IPS-18c (cell line): ENCODE measurements at regions not wholly inside any gene's neighbourhood (a gene's known extent, or its start where the extent isn't known, plus 50 kb on each side); places are given as distances from the start of the nearest gene placed in this dataset.

Experiments used
- H3K4me3 ChIP-seq: 2 replicates; pipeline ENCODE4 v1.7.0; 2013; ENCODE audit warnings: low read depth, mild to moderate bottlenecking, low read length, moderate library complexity; ENCODE audit not compliant: insufficient read depth
- H3K9me3 ChIP-seq: one replicate; pipeline ENCODE4 v1.6.1; 2013; ENCODE audit warnings: mild to moderate bottlenecking, low read length, moderate library complexity; ENCODE audit not compliant: control insufficient read depth, insufficient read depth

GRCh38 chr17:79451167-79451566 is 159.7 kb downstream of the RBFOX3 start:
- peaks cover 3% of the 10 kb centered on the region for H3K9me3 ChIP-seq
- H3K4me3 ChIP-seq: no peak overlapping the region

GRCh38 chr17:79446399-79447009 is 164.3 kb downstream of the RBFOX3 start:
- Histone ChIP-seq H3K9me3 (peaks cover 3% of the 10 kb centered on the region), H3K4me3 (no peak overlapping the region)

GRCh38 chr17:79444198-79444597 is 166.7 kb downstream of the RBFOX3 start:
- Histone ChIP-seq H3K9me3 (peaks cover 3% of the 10 kb centered on the region), H3K4me3 (no peak overlapping the region)

- no peak overlapping the region for H3K4me3 ChIP-seq
Measured at GRCh38 chr17:79443026-79443425, 167.8 kb downstream of the RBFOX3 start.

DNA sequence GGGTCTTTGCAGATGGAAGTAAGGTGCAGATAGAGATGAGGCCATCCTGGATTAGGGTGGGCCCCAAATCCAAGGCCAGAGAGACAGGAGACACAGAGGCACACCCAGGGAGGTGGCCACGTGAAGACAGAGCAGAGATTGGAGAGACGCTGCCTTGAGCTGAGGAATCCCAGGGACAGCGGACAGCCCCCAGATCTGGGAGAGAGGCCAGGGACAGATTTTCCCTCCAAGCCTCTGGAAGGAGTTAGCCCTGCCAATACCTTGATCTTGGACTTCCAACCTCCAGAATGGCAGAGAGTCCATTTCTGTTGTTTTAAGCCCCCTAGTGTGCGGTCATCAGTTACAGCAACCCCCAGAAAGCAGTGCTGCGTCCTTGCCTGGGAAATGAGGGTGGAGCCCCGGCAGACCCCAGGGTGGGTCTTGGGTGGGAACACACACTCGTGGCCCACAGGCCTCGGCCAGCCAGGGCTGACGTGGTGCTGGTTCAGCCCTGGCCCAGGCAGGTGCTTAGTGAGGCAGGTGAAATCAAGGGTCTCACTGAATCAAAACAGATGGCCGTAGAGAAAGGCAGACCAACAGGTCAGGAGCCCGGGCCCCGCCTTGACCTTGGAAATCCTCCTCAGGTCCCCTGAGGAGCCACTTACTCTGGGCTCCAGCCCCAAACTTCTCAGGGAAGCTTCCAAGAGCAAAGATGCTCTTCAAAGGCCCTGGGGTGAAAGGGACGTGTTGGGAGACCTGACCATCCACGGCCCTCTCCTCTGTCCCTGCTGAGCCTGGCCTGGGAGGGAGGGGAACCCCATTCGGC is 169.3 kb downstream of the RBFOX3 start:
- Histone ChIP-seq H3K9me3 (no peaks in the 10 kb centered on the region), H3K4me3 (no peak overlapping the region)

More at GRCh38 chr17:79443026-79443425, 167.8 kb downstream of the RBFOX3 start:
- no peaks in the 10 kb centered on the region for H3K9me3 ChIP-seq

- H3K9me3 ChIP-seq: no peaks in the 10 kb centered on the region
- no peak overlapping the region for H3K4me3 ChIP-seq
Measured at GRCh38 chr17:79440251-79440650, 170.6 kb downstream of the RBFOX3 start.

- Histone ChIP-seq H3K4me3 (no peak overlapping the region), H3K9me3 (no peaks in the 10 kb centered on the region)
Measured at GRCh38 chr17:79439493-79439892, 171.4 kb downstream of the RBFOX3 start.

GRCh38 chr17:79438546-79439334 is 172.1 kb downstream of the RBFOX3 start:
- H3K4me3 ChIP-seq: no peak overlapping the region

GRCh38 chr17:79438058-79438457 is 172.8 kb downstream of the RBFOX3 start:
- Histone ChIP-seq H3K9me3 (no peaks in the 10 kb centered on the region), H3K4me3 (no peak overlapping the region)

More at GRCh38 chr17:79438546-79439334, 172.1 kb downstream of the RBFOX3 start:
- H3K9me3 ChIP-seq: no peaks in the 10 kb centered on the region

GRCh38 chr17:79437081-79437480 is 173.8 kb downstream of the RBFOX3 start:
- Histone ChIP-seq H3K9me3 (no peaks in the 10 kb centered on the region), H3K4me3 (no peak overlapping the region)

DNA sequence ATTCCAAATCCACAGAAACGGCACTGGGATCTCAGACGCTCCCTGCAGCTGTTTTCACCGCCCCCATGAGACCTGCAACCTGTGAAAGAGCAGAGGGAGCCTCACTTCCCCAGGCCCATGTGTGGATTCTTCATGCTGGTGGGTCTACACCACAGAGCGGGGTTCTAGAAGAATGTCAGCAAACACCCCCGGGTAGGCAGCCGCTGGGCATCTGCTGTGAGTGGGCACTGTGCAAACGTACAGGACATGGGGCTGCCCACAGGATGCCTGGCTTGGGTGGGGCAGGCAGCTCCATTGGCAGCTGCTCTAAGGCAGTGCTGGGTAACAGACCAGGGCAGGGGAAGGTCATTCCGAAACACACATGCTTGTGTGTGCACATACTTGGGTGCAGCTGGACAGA is 174.9 kb downstream of the RBFOX3 start:
- Histone ChIP-seq H3K9me3 (no peaks in the 10 kb centered on the region), H3K4me3 (no peak overlapping the region)

- Histone ChIP-seq H3K9me3 (no peaks in the 10 kb centered on the region), H3K4me3 (no peak overlapping the region)
Measured at GRCh38 chr17:79435296-79435695, 175.6 kb downstream of the RBFOX3 start.

DNA sequence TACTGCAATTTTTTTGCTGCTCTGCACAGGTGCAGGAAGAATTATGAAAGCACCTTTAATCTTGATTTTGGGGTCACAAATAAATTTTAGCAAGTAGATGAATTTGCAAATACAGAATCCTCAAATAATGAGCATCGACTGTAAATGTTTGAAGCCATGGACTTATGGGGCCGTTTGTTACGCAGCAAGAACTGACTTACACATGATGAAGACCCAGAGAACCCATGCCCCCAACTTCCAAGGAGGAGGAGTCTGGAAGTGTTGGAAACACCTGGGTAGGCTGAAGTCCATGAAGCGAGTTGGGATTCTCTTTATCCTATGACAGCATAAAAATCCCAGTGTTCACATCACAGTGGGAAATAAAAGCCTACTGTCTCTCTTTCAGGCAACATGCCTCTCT is 176.6 kb downstream of the RBFOX3 start:
- no peak overlapping the region for H3K4me3 ChIP-seq
- no peaks in the 10 kb centered on the region for H3K9me3 ChIP-seq

GRCh38 chr17:79433379-79433778 is 177.5 kb downstream of the RBFOX3 start:
- Histone ChIP-seq H3K9me3 (no peaks in the 10 kb centered on the region), H3K4me3 (no peak overlapping the region)

- no peaks in the 10 kb centered on the region for H3K9me3 ChIP-seq
- no peak overlapping the region for H3K4me3 ChIP-seq
Measured at GRCh38 chr17:79431175-79431574, 179.7 kb downstream of the RBFOX3 start.

DNA sequence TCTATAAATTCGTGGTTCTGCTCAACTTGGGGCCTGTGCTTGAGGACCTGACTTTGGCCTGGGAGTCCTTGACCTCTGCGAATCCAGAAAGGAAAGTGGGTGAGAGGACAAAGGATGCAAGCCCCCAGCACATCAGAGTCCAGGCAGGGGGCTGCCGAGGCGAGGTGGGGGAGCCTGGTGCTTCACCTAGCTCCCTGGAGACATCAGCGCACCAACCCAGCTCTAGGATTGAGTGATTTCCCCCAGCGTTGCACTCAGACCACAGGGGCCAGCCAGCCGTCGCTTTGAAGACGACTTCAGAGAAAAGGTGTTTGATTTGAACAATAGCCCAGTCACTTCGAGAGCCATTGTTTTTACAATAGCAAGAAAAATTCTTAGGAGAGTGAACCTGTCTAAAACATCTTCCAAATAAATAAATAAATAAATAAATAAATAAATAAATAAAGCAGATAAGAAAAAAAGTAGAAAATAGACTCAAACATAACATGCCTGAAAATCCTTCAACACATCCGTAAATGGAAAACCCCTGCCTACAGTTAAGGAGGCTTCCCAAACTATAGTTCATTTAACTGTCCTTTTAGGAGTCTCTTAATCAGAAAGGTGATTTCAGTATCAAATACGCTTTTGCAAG is 180.9 kb downstream of the RBFOX3 start:
- Histone ChIP-seq H3K4me3 (no peak overlapping the region), H3K9me3 (no peaks in the 10 kb centered on the region)

DNA sequence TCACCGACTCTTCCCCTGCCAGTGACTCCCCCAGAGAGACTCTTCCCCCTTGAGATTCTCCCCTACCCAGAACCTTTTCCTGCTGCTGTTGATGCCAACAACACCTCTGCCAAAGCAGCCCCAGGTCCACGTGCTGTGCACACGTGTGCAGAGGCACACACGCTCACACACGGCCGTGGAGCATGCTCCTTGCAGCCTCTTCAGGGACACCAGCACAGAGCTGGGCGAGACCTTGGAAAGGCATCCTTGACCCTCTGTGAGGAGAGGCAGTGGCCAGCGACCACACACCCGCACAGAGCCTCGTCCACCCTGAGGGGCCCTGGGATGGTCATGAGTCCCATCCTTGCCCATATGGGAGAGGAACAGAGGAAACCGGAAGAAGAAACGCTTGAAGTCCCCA is 181.9 kb downstream of the RBFOX3 start:
- H3K4me3 ChIP-seq: no peak overlapping the region
- H3K9me3 ChIP-seq: no peaks in the 10 kb centered on the region
